ENCODE measurements at regions not wholly inside any gene's neighbourhood (a gene's known extent, or its start where the extent isn't known, plus 50 kb on each side); places are given as distances from the start of the nearest gene placed in this dataset.

- DNase-seq = no peak
Observed at GRCh38 chr3:21132896-21133295, 618.1 kb downstream of the ZNF385D start.

- no peak for DNase-seq
Observed at GRCh38 chr3:21120826-21121225, 630.2 kb downstream of the ZNF385D start.

- DNase-seq = no peak
Observed at GRCh38 chr3:21117370-21117769, 633.6 kb downstream of the ZNF385D start.

GRCh38 chr3:21109056-21109455 lies 642.0 kb downstream of the ZNF385D start:
- no peak for DNase-seq

- DNase-seq = no peak
Observed at GRCh38 chr3:21105784-21106183, 645.2 kb downstream of the ZNF385D start.

GRCh38 chr3:21100656-21101359 lies 650.2 kb downstream of the ZNF385D start:
- DNase-seq = no peak

GRCh38 chr3:21094686-21095085 lies 656.3 kb downstream of the ZNF385D start:
- DNase-seq = no peak

- no peak for DNase-seq
Observed at GRCh38 chr3:21073561-21073960, 677.4 kb downstream of the ZNF385D start.

- no peak for DNase-seq
Observed at GRCh38 chr3:21067031-21067813, 683.8 kb downstream of the ZNF385D start.

GRCh38 chr3:21062831-21063294 lies 688.1 kb downstream of the ZNF385D start:
- no peak for DNase-seq

GRCh38 chr3:21059404-21059803 lies 691.6 kb downstream of the ZNF385D start:
- no peak for DNase-seq

GRCh38 chr3:21056293-21056692 lies 694.7 kb downstream of the ZNF385D start:
- no peak for DNase-seq

GRCh38 chr3:21055015-21055414 lies 696.0 kb downstream of the ZNF385D start:
- DNase-seq = no peak

GRCh38 chr3:21054064-21054463 lies 696.9 kb downstream of the ZNF385D start:
- no peak for DNase-seq

- DNase-seq = no peak
Observed at GRCh38 chr3:21049334-21050062, 701.5 kb downstream of the ZNF385D start.

- no peak for DNase-seq
Observed at GRCh38 chr3:21043139-21043538, 707.9 kb downstream of the ZNF385D start.

- DNase-seq = no peak
Observed at GRCh38 chr3:21042184-21042583, 708.8 kb downstream of the ZNF385D start.

- DNase-seq = no peak
Observed at GRCh38 chr3:21041621-21042020, 709.4 kb downstream of the ZNF385D start.

- DNase-seq = no peak
Observed at GRCh38 chr3:21036888-21037287, 714.1 kb downstream of the ZNF385D start.

- DNase-seq = no peak
Observed at GRCh38 chr3:21028412-21028811, 722.6 kb downstream of the ZNF385D start.

- DNase-seq = no peak
Observed at GRCh38 chr3:21024563-21024962, 726.4 kb downstream of the ZNF385D start.

GRCh38 chr3:21020681-21021080 lies 730.3 kb downstream of the ZNF385D start:
- DNase-seq = no peak

GRCh38 chr3:21020043-21020442 lies 731.0 kb downstream of the ZNF385D start:
- DNase-seq = no peak

Measured in suppressor macrophage treated with lipopolysaccharide for 1 hour (primary cell).